ENCODE measurements at regions not wholly inside any gene's neighbourhood (a gene's known extent, or its start where the extent isn't known, plus 50 kb on each side); places are given as distances from the start of the nearest gene placed in this dataset.
A peak's percentile ranks its signal among the peaks of the same experiment; 100 is the strongest.

DNA sequence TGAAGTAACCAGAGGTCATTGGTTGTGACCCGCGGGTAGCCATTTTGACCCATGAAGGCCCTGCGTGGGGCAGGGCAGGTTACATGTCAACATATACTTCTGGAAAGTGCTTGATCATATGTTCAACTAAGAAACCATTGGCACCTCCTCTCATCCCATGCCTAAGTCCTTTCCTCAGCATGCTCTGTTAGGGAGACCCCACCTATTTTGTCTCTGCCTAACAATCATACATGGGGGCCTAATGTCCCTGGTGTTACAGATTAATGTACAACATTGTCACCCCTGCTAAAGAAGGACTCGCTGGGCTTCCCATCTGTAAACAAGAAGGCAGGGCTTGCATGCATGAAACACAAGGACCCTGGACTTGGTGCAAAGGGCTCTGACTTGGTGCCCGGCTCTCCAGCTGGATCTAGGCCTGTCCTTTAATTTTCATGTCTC is 133.7 kb upstream of the TNS3 start (continued):
- TF ChIP-seq, protein P1, sequence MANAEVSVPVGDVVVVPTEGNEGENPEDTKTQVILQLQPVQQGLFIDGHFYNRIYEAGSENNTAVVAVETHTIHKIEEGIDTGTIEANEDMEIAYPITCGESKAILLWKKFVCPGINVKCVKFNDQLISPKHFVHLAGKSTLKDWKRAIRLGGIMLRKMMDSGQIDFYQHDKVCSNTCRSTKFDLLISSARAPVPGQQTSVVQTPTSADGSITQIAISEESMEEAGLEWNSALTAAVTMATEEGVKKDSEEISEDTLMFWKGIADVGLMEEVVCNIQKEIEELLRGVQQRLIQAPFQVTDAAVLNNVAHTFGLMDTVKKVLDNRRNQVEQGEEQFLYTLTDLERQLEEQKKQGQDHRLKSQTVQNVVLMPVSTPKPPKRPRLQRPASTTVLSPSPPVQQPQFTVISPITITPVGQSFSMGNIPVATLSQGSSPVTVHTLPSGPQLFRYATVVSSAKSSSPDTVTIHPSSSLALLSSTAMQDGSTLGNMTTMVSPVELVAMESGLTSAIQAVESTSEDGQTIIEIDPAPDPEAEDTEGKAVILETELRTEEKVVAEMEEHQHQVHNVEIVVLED (CRISPR knock-in tag; IDR thresholded peaks at IDR 0.05; ENCODE audit: borderline replicate concordance): 0 out of 2 replicates have a peak, but pooled peaks have one; percentile 17
- TF ChIP-seq U2AF2 (IDR thresholded peaks at IDR 0.05; ENCODE audit: low read depth, low read length): no peak
- peak; percentile 84; the same call in 1 of the 2 replicates for TF ChIP-seq PHF21A (CRISPR knock-in tag; IDR thresholded peaks at IDR 0.05)
- TF ChIP-seq ZBTB42 (CRISPR knock-in tag; IDR thresholded peaks at IDR 0.05): no peak
- peak; percentile 41; the same call in 1 of the 2 replicates for TF ChIP-seq SP4 (CRISPR knock-in tag; IDR thresholded peaks at IDR 0.05)
- TF ChIP-seq, protein P2, sequence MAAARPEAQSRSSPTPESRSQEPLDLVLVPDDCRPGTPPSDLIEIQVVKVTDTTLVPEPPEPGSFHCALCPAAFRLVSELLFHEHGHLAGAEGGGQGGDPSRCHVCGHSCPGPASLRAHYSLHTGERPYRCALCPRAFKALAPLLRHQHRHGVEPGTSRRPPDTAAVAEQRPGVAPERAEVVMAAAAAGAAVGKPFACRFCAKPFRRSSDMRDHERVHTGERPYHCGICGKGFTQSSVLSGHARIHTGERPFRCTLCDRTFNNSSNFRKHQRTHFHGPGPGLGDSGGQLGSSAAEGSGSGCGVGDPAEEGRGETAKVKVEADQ (CRISPR knock-in tag; IDR thresholded peaks at IDR 0.05; ENCODE audit: borderline replicate concordance): peak; percentile 25; the same call in 1 of the 2 replicates
- TF ChIP-seq ERF (CRISPR knock-in tag; IDR thresholded peaks at IDR 0.05): peak; percentile 68; the same call in 1 of the 2 replicates
- peak; percentile 63 for TF ChIP-seq NR2F2 (IDR thresholded peaks at IDR 0.05; ENCODE audit: borderline replicate concordance, low read depth)
- no peak for TF ChIP-seq ZFYVE20 (CRISPR knock-in tag; IDR thresholded peaks at IDR 0.05; ENCODE audit: borderline replicate concordance, low read depth)
- TF ChIP-seq, protein P3, sequence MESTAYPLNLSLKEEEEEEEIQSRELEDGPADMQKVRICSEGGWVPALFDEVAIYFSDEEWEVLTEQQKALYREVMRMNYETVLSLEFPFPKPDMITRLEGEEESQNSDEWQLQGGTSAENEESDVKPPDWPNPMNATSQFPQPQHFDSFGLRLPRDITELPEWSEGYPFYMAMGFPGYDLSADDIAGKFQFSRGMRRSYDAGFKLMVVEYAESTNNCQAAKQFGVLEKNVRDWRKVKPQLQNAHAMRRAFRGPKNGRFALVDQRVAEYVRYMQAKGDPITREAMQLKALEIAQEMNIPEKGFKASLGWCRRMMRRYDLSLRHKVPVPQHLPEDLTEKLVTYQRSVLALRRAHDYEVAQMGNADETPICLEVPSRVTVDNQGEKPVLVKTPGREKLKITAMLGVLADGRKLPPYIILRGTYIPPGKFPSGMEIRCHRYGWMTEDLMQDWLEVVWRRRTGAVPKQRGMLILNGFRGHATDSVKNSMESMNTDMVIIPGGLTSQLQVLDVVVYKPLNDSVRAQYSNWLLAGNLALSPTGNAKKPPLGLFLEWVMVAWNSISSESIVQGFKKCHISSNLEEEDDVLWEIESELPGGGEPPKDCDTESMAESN (CRISPR knock-in tag; conservative IDR thresholded peaks at IDR 0.05): no peak
- 0 out of 2 replicates have a peak, but pooled peaks have one; percentile 55 for TF ChIP-seq SMC3 (IDR thresholded peaks at IDR 0.05; ENCODE audit: low read length)
- TF ChIP-seq SALL1 (CRISPR knock-in tag; IDR thresholded peaks at IDR 0.05): peak; percentile 91
- no peak for TF ChIP-seq MLLT10 (CRISPR knock-in tag; IDR thresholded peaks at IDR 0.05)
- TF ChIP-seq YY1 (IDR thresholded peaks at IDR 0.05; ENCODE audit: insufficient read depth, insufficient replicate concordance, low read depth, low read length): peak; percentile 34
- TF ChIP-seq ZNF761 (CRISPR knock-in tag; conservative IDR thresholded peaks at IDR 0.05): 0 out of 2 replicates have a peak, but pooled peaks have one; percentile 28
- no peak for TF ChIP-seq NR2F1 (CRISPR knock-in tag; IDR thresholded peaks at IDR 0.05)
- no peak for TF ChIP-seq ZNF549 (CRISPR knock-in tag; IDR thresholded peaks at IDR 0.05)
- TF ChIP-seq ZNF703 (CRISPR knock-in tag; IDR thresholded peaks at IDR 0.05; ENCODE audit: borderline replicate concordance): no peak
- no peak; the same call in 1 of the 2 replicates for TF ChIP-seq ZNF782 (CRISPR knock-in tag; IDR thresholded peaks at IDR 0.05; ENCODE audit: borderline replicate concordance)
- TF ChIP-seq, protein P4, sequence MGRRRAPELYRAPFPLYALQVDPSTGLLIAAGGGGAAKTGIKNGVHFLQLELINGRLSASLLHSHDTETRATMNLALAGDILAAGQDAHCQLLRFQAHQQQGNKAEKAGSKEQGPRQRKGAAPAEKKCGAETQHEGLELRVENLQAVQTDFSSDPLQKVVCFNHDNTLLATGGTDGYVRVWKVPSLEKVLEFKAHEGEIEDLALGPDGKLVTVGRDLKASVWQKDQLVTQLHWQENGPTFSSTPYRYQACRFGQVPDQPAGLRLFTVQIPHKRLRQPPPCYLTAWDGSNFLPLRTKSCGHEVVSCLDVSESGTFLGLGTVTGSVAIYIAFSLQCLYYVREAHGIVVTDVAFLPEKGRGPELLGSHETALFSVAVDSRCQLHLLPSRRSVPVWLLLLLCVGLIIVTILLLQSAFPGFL (CRISPR knock-in tag; IDR thresholded peaks at IDR 0.05): no peak
- TF ChIP-seq SOX6 (IDR thresholded peaks at IDR 0.05): no peak
- TF ChIP-seq SOX6 (CRISPR knock-in tag; IDR thresholded peaks at IDR 0.05): peak; percentile 93
- TF ChIP-seq POGZ (CRISPR knock-in tag; IDR thresholded peaks at IDR 0.05): peak; percentile 89
- 0 out of 2 replicates have a peak, but pooled peaks have one; percentile 30 for TF ChIP-seq CCDC6 (CRISPR knock-in tag; IDR thresholded peaks at IDR 0.05)
- TF ChIP-seq, protein P5, sequence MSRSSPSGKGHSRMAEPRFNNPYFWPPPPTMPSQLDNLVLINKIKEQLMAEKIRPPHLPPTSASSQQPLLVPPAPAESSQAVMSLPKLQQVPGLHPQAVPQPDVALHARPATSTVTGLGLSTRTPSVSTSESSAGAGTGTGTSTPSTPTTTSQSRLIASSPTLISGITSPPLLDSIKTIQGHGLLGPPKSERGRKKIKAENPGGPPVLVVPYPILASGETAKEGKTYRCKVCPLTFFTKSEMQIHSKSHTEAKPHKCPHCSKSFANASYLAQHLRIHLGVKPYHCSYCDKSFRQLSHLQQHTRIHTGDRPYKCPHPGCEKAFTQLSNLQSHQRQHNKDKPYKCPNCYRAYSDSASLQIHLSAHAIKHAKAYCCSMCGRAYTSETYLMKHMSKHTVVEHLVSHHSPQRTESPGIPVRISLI (CRISPR knock-in tag; IDR thresholded peaks at IDR 0.05; ENCODE audit: borderline replicate concordance): no peak

Measured in HepG2 (cell line).